ENCODE measurements at regions not wholly inside any gene's neighbourhood (a gene's known extent, or its start where the extent isn't known, plus 50 kb on each side); places are given as distances from the start of the nearest gene placed in this dataset.

DNA sequence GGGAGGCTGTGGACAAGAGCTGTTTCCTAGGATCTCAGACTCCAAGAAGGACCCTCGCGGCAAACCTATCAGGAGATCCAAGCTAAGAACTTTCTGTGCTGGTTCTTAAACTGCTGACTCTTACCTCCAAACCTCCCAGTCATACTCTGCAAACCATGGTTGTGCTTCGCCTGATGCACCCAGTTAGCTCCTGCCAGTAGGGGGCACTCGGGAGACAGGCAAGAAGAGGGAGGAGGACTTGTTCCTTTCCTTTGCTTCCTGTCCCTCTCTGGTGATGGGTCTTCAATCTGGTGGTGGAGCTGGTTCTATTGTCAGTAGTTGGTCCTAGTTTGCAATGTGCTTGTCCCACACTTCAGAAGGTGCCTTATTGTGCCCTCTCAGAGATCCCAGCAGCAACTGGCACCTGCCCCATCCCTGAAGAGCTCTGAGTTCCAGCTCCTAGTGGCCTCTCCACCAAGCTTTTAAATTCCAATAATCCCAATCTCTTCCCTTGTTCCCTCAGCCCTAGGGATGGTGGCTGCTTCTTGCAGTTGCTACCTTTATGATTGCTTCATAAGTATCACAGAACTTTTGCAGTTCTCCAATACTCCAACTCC is 113.5 kb upstream of the RPL38 start:
- TF ChIP-seq POLR2AphosphoS5 (IDR thresholded peaks at IDR 0.05; ENCODE audit: borderline replicate concordance, low read depth, low read length) (no peak), EZH2 (IDR thresholded peaks at IDR 0.05) (no peak)

Measured in SK-N-MC (cell line).